GM12872 (cell line): ENCODE measurements at regions not wholly inside any gene's neighbourhood (a gene's known extent, or its start where the extent isn't known, plus 50 kb on each side); places are given as distances from the start of the nearest gene placed in this dataset.

Source experiments
- TF ChIP-seq, protein P1 (sequence below): IDR thresholded peaks from 3 replicates; pipeline ENCODE4 v1.5.1; 2011; ENCODE audit warnings: low read depth, mild to moderate bottlenecking, low read length, moderate library complexity; ENCODE audit not compliant: insufficient read depth

DNA sequence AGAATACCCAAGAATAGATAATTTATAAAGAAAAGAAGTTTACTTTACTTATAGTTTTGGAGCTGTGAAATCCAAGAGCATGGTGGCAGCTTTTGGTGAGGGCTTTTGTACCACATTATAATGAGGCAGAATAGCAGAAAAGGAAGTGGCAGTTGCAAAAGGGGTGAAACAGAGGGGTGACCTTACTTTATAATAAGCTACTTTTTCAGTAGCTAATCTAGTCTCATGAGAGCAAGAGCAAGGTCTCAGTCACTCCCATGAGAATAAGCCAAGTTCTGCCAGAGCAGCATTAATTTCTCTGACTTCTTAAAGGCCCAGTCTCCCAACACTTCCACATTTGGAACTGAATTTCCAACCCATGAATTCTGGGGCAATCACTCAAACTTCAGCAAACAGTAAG is 502.0 kb downstream of the GBA3 start:
- TF ChIP-seq, protein P1, sequence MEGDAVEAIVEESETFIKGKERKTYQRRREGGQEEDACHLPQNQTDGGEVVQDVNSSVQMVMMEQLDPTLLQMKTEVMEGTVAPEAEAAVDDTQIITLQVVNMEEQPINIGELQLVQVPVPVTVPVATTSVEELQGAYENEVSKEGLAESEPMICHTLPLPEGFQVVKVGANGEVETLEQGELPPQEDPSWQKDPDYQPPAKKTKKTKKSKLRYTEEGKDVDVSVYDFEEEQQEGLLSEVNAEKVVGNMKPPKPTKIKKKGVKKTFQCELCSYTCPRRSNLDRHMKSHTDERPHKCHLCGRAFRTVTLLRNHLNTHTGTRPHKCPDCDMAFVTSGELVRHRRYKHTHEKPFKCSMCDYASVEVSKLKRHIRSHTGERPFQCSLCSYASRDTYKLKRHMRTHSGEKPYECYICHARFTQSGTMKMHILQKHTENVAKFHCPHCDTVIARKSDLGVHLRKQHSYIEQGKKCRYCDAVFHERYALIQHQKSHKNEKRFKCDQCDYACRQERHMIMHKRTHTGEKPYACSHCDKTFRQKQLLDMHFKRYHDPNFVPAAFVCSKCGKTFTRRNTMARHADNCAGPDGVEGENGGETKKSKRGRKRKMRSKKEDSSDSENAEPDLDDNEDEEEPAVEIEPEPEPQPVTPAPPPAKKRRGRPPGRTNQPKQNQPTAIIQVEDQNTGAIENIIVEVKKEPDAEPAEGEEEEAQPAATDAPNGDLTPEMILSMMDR = no peak

DNA sequence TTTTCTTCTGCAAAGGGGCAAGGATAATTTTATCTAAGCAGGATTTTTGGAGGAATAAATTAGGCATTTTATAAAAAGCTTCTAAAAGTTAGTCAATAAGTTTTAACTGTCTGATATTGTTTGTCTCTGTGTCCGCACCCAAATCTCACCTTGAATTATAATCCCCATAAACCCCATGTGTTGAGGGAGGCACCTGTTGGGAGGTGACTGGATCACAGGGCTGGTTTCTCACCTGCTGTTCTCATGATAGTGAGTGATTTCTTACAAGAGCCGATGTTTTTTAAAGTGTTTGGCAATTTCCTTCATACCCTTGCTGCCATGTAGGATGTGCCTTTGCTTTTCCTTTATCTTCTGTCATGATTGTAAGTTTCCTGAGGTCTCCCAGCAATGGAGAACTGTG is 481.4 kb downstream of the GBA3 start:
- TF ChIP-seq, protein P1 = no peak

DNA sequence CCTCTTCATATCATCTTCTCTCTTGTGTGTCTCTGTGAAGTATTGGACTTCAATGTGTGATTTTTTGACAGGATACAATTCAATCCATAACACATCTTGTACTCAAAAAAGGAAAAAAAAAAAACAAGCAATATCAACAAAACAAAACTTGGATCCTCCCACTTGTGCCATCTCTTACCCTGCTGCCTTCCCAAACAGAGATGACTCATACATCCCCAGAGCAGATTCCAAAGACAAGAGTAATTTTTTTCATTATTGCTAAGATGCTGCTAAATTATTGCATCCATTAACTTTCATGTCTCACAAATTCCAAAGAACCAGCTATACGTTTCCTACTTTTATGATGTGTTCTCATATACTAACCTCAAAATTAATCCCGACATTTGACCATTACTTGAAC is 479.2 kb downstream of the GBA3 start:
- TF ChIP-seq, protein P1 = no peak

DNA sequence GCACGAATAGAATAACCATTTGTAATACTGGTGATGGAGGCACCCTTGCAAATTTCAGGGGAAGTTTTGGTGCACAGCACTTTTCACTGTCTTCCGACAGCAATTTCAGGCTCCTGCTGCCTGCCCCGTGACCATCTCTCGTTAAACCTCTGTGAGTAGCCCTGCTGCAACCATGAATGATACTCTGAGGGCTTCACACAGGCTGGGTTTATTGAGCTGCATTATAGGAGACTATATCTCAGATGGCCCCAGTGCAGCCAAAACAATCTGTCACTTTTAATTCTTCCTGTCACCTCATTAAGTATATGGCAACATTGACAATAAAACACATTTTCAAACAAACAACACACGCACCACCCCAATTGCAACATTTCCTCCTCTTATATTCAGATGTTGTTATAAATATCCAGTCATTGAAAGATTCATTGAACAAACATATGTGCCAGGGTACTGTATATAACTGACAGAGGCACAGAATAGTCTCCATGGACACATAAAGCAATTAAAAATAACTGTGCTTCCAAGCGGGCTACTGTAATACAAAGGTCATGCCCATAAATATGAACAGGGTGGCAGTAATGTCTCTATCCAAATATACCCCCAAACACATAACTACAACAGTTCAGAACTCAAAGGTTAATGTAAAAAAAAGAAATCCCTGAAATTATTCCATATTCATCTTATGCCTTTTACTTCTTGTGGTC is 477.0 kb downstream of the GBA3 start:
- TF ChIP-seq, protein P1 = no peak

DNA sequence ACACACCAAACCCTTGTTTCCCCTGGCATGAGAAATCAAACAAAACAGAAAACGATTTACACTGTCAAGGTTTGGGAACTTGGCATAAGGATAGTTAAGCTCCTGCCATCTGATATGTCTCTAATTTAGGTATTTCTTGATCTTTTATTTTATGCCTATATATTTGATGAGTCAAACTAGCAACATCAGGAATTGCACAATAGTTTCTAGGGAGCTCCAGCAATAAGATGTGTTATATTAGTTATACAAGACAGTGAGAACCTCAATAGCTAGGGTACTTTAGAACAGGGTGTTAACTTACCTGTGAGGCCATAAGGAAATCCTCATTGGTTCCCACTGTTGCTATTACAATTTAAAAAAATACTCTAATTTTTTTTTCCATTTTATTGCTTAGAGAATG is 474.2 kb downstream of the GBA3 start:
- TF ChIP-seq, protein P1 = no peak

DNA sequence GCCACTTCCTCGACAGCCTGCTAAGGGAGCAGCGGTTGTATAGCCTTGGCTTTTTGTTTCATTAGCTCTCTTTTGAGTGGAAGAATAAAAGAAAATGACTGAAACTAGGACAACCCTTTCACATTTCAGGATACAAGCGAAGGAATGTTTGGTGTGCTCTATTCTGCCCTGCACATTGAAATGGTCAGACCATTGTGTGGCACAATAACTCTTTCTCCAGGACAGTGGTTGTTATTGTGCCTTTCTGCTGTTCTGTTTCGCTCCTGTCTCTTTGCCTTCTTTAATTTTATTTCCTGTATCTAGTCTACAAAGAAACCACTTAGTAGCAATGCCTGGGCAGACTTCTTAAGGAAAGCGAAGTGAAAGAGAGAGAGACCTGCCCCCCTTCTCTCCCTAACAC is 473.7 kb downstream of the GBA3 start:
- TF ChIP-seq, protein P1 = no peak

DNA sequence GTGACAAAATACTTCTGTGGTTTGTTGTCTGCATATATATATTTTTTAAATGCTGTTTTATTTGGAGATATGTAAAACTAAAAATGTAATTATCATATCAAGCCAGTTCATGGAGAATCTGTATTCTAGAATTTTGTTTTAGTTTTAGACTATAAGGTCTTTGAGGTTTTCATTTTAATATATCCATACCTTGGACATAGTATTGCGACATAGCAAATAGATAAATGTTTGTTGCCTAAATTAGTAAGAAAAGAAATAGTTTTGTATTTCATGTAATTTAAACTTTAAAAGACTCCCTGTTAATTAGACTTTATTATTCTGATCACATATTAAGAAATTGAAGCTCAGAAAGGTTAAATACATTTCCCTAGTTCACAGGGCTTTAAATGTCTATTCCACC is 472.9 kb downstream of the GBA3 start:
- TF ChIP-seq, protein P1 = no peak
